Testis (tissue), 2 donors: ENCODE measurements at regions not wholly inside any gene's neighbourhood (a gene's known extent, or its start where the extent isn't known, plus 50 kb on each side); places are given as distances from the start of the nearest gene placed in this dataset.
"Not testable (repeated sequence)": the region's sequence is repeated elsewhere in the genome, so short reads cannot be mapped to it uniquely, and the experiment has no call there.

Experiments used
- DNase-seq: peaks from one replicate; pipeline ENCODE4 v3.0.0-alpha.2; 2019
- H3K27ac ChIP-seq, 2 donors: fragments of 200-600 bp; sonication (generic); one replicate each; pipeline ENCODE4 v1.5.1; 2019
- H3K27me3 ChIP-seq: fragments of 200-600 bp; sonication (generic); one replicate; pipeline ENCODE4 v1.5.1; 2019
- H3K36me3 ChIP-seq: fragments of 200-600 bp; sonication (generic); one replicate; pipeline ENCODE4 v1.5.1; 2017; ENCODE audit warnings: low read depth; ENCODE audit errors: missing control alignments
- H3K4me1 ChIP-seq: fragments of 200-600 bp; sonication (generic); one replicate; pipeline ENCODE4 v1.5.1; 2019
- H3K4me3 ChIP-seq, 2 donors: fragments of 200-600 bp; sonication (generic); one replicate each; pipeline ENCODE4 v1.5.1; 2017 to 2019
- H3K9me3 ChIP-seq: fragments of 200-600 bp; sonication (generic); one replicate; pipeline ENCODE4 v1.5.1; 2017
- POLR2A ChIP-seq: fragments of 450-650 bp; IDR thresholded peaks from one replicate; pipeline ENCODE4 v1.6.1; 2017; ENCODE audit warnings: antibody characterized with exemption, mild to moderate bottlenecking, moderate library complexity
- WGBS, 2 donors: methylation state at CpG; one replicate each; pipeline ENCODE4 v1.1.5; 2018; 5-methylcytosine and 5-hydroxymethylcytosine counted together
- intact Hi-C: fragments of 100-400 bp; cut with DNase I; formaldehyde crosslinking; loops from one replicate; pipeline ENCODE4 v1.15.1; 2023; ENCODE audit warnings: low total_unique reads
- TF ChIP-seq, protein P1 (sequence below), 3 experiments: fragments of 450-650 bp in 2 of 3; fragments of 200-600 bp in 1 of 3; sonication (generic) in 1 of 3; IDR thresholded peaks; one replicate each; pipeline ENCODE4 v1.5.1; 2016 to 2019; ENCODE audit warnings: antibody characterized with exemption in 3 of 3, mild to moderate bottlenecking in 2 of 3, moderate library complexity in 1 of 3

DNA sequence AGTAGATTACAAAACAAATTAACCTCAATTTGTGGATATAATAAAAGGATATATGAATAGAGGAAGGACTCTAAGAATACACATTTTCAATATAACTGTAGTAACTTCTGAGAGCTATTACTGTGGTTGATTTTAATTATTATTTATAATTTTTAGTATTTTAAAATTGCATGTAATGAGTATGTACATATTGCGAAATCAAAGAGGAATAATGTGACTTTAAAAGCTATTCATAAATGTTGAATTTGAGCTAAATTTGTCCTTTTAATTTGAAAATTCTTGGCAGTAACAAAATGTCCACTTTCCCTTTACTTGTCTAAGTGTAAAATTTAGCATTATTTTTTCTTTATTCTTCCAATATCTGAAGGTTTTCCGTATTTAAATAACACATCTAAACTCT, 750.6 kb upstream of the PCDH15 start:
- H3K4me1 ChIP-seq, result no peaks in the 10 kb centered on the region
- intact Hi-C loops, result no loop called here
- H3K4me3 ChIP-seq, result no peak overlapping the region
- H3K9me3 ChIP-seq, result no peaks in the 10 kb centered on the region
- TF ChIP-seq, protein P1, sequence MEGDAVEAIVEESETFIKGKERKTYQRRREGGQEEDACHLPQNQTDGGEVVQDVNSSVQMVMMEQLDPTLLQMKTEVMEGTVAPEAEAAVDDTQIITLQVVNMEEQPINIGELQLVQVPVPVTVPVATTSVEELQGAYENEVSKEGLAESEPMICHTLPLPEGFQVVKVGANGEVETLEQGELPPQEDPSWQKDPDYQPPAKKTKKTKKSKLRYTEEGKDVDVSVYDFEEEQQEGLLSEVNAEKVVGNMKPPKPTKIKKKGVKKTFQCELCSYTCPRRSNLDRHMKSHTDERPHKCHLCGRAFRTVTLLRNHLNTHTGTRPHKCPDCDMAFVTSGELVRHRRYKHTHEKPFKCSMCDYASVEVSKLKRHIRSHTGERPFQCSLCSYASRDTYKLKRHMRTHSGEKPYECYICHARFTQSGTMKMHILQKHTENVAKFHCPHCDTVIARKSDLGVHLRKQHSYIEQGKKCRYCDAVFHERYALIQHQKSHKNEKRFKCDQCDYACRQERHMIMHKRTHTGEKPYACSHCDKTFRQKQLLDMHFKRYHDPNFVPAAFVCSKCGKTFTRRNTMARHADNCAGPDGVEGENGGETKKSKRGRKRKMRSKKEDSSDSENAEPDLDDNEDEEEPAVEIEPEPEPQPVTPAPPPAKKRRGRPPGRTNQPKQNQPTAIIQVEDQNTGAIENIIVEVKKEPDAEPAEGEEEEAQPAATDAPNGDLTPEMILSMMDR (IDR thresholded peaks at IDR 0.05), result no peak
- no peak for TF ChIP-seq POLR2A
- 70 to 74% methylated on average over 2 of the region's 2 CpGs for WGBS, 2 donors
- no peaks in the 10 kb centered on the region for H3K36me3 ChIP-seq
- DNase-seq, result no peak
- no peak overlapping the region for H3K27ac ChIP-seq
- no peaks in the 10 kb centered on the region for H3K27me3 ChIP-seq

DNA sequence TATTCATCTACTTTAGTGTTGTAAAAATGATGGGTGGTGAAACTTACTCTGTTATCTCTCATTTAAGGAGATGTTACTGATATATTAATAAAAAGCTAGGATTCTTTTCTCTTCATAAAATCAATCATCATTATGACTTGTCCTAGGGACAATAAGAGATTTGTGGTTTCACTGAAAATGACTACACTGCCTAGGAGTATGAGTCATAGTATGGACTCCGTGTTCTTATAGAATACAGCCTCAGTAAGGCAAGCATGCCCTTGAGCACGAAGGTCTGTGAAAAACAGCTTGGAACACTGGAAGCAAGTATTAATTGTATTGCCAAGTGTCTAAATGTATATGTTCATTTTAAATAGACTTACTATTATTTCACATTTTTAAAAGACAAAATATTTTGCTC, 749.2 kb upstream of the PCDH15 start:
- no peak for DNase-seq
- no peaks in the 10 kb centered on the region for H3K9me3 ChIP-seq
- TF ChIP-seq POLR2A, result no peak
- TF ChIP-seq, protein P1 (IDR thresholded peaks at IDR 0.05), result no peak
- 50 to 65% methylated on average over 2 of the region's 2 CpGs for WGBS, 2 donors
- H3K4me3 ChIP-seq, result no peak overlapping the region
- no peaks in the 10 kb centered on the region for H3K36me3 ChIP-seq
- no peaks in the 10 kb centered on the region for H3K27me3 ChIP-seq
- H3K4me1 ChIP-seq, result no peaks in the 10 kb centered on the region
- no peak overlapping the region for H3K27ac ChIP-seq
- intact Hi-C loops, result no loop called here

DNA sequence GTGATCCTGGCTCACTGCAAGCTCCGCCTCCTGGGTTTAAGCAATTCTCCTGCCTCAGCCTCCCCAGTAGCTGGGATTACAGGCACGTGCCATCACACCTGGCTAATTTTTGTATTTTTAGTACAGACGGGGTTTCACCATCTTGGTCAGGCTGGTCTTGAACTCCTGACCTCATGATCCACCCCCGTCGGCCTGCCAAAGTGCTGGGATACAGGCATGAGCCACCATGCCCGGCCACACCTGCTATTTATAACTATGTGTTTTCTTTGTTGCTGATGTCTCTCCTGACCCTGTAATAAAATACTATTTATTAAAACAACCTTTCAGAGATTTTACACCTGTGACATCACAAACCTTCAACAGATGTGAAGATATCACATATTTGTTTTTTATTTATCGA, 736.5 kb upstream of the PCDH15 start:
- H3K4me3 ChIP-seq, intact Hi-C loops, H3K36me3 ChIP-seq, H3K4me1 ChIP-seq, H3K9me3 ChIP-seq, H3K27ac ChIP-seq, H3K27me3 ChIP-seq, DNase-seq: not testable (repeated sequence)
- WGBS, 2 donors, result 53 to 90% methylated on average over 6 to 7 of the region's 7 CpGs

DNA sequence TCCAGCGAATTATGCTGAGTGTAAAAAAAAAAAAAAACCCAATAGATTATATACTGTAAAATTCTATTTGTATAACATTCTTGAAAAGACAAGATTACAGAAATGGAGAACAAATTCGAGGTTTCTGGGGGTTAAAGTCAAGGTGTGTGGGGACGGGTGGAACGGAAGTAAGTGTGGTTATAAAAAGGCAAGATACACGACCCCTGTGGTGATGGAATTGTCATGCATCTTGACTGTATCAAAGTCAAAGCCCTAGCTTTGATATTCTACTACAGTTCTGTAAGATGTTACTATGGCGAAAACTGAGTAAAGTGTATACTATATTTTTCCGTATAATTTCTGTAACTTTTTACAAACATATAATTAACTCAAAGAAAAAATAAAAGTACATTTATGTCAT, 718.2 kb upstream of the PCDH15 start:
- H3K36me3 ChIP-seq, result no peaks in the 10 kb centered on the region
- no peaks in the 10 kb centered on the region for H3K27me3 ChIP-seq
- H3K9me3 ChIP-seq, result no peaks in the 10 kb centered on the region
- no peak for TF ChIP-seq POLR2A
- TF ChIP-seq, protein P1 (IDR thresholded peaks at IDR 0.05), result no peak
- no peak overlapping the region for H3K4me3 ChIP-seq
- no peak overlapping the region for H3K27ac ChIP-seq
- 80 to 91% methylated on average over 7 of the region's 7 CpGs for WGBS, 2 donors
- no peak for DNase-seq
- H3K4me1 ChIP-seq, result peaks cover 4% of the 10 kb centered on the region
- intact Hi-C loops, result no loop called here

DNA sequence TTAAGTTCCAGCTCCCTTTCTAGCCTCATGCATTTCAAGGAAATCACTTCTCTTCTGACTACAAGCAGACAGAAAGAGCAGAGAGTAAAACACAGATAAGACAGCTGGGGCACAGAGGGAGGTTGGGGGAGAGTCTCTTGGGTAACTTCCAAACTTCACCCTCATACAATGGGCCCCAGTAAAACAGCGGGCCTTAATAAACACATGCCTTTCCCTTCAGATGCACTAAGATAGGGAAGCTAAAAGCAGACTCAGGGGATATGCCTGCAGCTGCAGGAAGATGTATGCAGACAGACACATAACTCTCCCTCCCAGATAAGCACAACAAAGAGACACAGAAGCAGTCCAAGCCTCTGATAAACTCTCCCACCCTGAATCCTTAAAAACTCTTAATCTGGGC, 717.4 kb upstream of the PCDH15 start:
- H3K27ac ChIP-seq, intact Hi-C loops: not testable (repeated sequence)
- DNase-seq, result peak; percentile 60

DNA sequence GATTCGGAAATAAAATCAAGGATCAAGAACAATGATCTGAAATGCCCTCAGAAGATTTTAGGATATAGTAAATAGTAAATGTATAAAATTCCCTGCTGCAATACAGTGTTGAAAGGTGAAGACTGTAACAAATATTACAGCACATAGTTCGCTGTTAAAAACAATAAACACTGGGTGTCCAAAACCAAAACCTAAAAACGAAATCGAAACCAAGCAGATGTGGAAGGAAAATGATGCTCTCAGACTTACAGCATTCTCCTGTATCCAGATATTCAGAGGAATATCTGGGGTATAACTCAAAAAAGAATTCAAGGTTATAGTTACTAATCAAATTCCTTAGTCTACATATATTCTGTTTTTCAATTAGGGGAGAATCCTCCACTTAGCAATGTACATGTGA, 708.1 kb upstream of the PCDH15 start:
- TF ChIP-seq, protein P1 (IDR thresholded peaks at IDR 0.05), result no peak
- TF ChIP-seq POLR2A, result no peak
- H3K27ac ChIP-seq, result no peak overlapping the region
- 49 to 53% methylated on average over 4 of the region's 4 CpGs for WGBS, 2 donors
- intact Hi-C loops, result no loop called here
- no peaks in the 10 kb centered on the region for H3K27me3 ChIP-seq
- no peaks in the 10 kb centered on the region for H3K4me1 ChIP-seq
- DNase-seq, result no peak
- no peaks in the 10 kb centered on the region for H3K9me3 ChIP-seq
- no peak overlapping the region for H3K4me3 ChIP-seq
- H3K36me3 ChIP-seq, result no peaks in the 10 kb centered on the region

More for the DNA sequence above, 717.4 kb upstream of the PCDH15 start:
- H3K9me3 ChIP-seq, H3K36me3 ChIP-seq, H3K4me1 ChIP-seq, H3K4me3 ChIP-seq, H3K27me3 ChIP-seq: not testable (repeated sequence)
- 15 to 33% methylated on average over 1 of the region's 1 CpG for WGBS, 2 donors
